Liver (tissue), 8 donors: ENCODE measurements at regions not wholly inside any gene's neighbourhood (a gene's known extent, or its start where the extent isn't known, plus 50 kb on each side); places are given as distances from the start of the nearest gene placed in this dataset.

Source experiments
- DNase-seq: peaks from one replicate; pipeline ENCODE4 v3.0.0-alpha.2; 2017; ENCODE audit warnings: low spot score
- H3K27ac ChIP-seq, 2 donors: one replicate each; pipeline ENCODE4 v1.7.0; 2013; ENCODE audit warnings: inconsistent platforms in 2 of 2, low read length in 2 of 2, control low read depth in 1 of 2, low read depth in 1 of 2, mild to moderate bottlenecking in 1 of 2
- H3K27me3 ChIP-seq, 4 donors: one replicate each; pipeline versions ENCODE4 v1.6.1 to v1.7.0; 2013; ENCODE audit warnings: low read length in 3 of 4, inconsistent platforms in 1 of 4, mild to moderate bottlenecking in 1 of 4, moderate library complexity in 1 of 4; ENCODE audit not compliant: control insufficient read depth in 4 of 4, insufficient read depth in 4 of 4
- H3K36me3 ChIP-seq, 4 donors: one replicate each; pipeline versions ENCODE4 v1.6.1 to v1.7.0; 2013; ENCODE audit warnings: low read length in 3 of 4, mild to moderate bottlenecking in 3 of 4, low read depth in 1 of 4, moderate library complexity in 1 of 4; ENCODE audit not compliant: control insufficient read depth in 4 of 4, insufficient read depth in 3 of 4
- H3K4me1 ChIP-seq, 4 donors: one replicate each; pipeline versions ENCODE4 v1.6.1 to v1.7.0; 2013; ENCODE audit warnings: low read length in 3 of 4, mild to moderate bottlenecking in 3 of 4, moderate library complexity in 1 of 4; ENCODE audit not compliant: control insufficient read depth in 4 of 4, insufficient read depth in 4 of 4
- H3K4me3 ChIP-seq, 3 donors: one replicate each; pipeline versions ENCODE4 v1.6.1 to v1.7.0; 2013; ENCODE audit warnings: low read length in 3 of 3, control low read depth in 1 of 3, low read depth in 1 of 3, mild to moderate bottlenecking in 1 of 3
- H3K9ac ChIP-seq, 2 donors: one replicate each; pipeline ENCODE4 v1.7.0; 2013; ENCODE audit warnings: low read length in 2 of 2, mild to moderate bottlenecking in 2 of 2, moderate library complexity in 2 of 2, control low read depth in 1 of 2, low read depth in 1 of 2
- H3K9me3 ChIP-seq, 4 donors: one replicate each; pipeline versions ENCODE4 v1.6.1 to v1.7.0; 2013; ENCODE audit warnings: low read length in 3 of 4; ENCODE audit not compliant: control insufficient read depth in 4 of 4
- ATF3 ChIP-seq: IDR thresholded peaks from 2 replicates; pipeline ENCODE4 v1.6.1; 2016; ENCODE audit warnings: antibody characterized with exemption
- CTCF ChIP-seq: fragments of 150-350 bp; IDR thresholded peaks from 2 replicates; pipeline ENCODE4 v1.5.1; 2017; ENCODE audit warnings: improper control_type of control experiment, low read depth, low read length; ENCODE audit not compliant: missing input control
- EGR1 ChIP-seq, 2 donors: IDR thresholded peaks; 2 replicates each; pipeline ENCODE4 v1.6.1; 2016 to 2018; ENCODE audit warnings: antibody characterized with exemption in 2 of 2, low read depth in 2 of 2
- FOXA1 ChIP-seq: IDR thresholded peaks from 2 replicates; pipeline ENCODE4 v1.6.1; 2016; ENCODE audit warnings: antibody characterized with exemption
- FOXA2 ChIP-seq: IDR thresholded peaks from 2 replicates; pipeline ENCODE4 v1.6.1; 2016; ENCODE audit warnings: antibody characterized with exemption
- GABPA ChIP-seq, 2 donors: IDR thresholded peaks in 1 of 2; conservative IDR thresholded peaks in 1 of 2; 2 replicates each; pipeline ENCODE4 v1.6.1; 2016; ENCODE audit warnings: antibody characterized with exemption in 2 of 2, mild to moderate bottlenecking in 1 of 2, moderate library complexity in 1 of 2
- HNF4A ChIP-seq, 2 donors: conservative IDR thresholded peaks; 2 replicates each; pipeline ENCODE4 v1.6.1; 2016; ENCODE audit warnings: antibody characterized with exemption in 2 of 2, mild to moderate bottlenecking in 2 of 2
- HNF4G ChIP-seq: IDR thresholded peaks from 2 replicates; pipeline ENCODE4 v1.6.1; 2016; ENCODE audit warnings: antibody characterized with exemption
- JUND ChIP-seq, 2 donors: IDR thresholded peaks; 2 replicates each; pipeline ENCODE4 v1.6.1; 2016; ENCODE audit warnings: antibody characterized with exemption in 2 of 2
- NR2F2 ChIP-seq: IDR thresholded peaks from 2 replicates; pipeline ENCODE4 v1.6.1; 2016; ENCODE audit warnings: antibody characterized with exemption
- RAD21 ChIP-seq, 2 donors: IDR thresholded peaks; 2 replicates each; pipeline ENCODE4 v1.6.1; 2016; ENCODE audit warnings: antibody characterized with exemption in 2 of 2, mild to moderate bottlenecking in 2 of 2
- REST ChIP-seq: IDR thresholded peaks from 2 replicates; pipeline ENCODE4 v1.6.1; 2016; ENCODE audit warnings: antibody characterized with exemption, mild to moderate bottlenecking
- RXRA ChIP-seq, 2 donors: IDR thresholded peaks; 2 replicates each; pipeline ENCODE4 v1.6.1; 2017 to 2018; ENCODE audit warnings: antibody characterized with exemption in 2 of 2, mild to moderate bottlenecking in 1 of 2
- YY1 ChIP-seq: IDR thresholded peaks from 2 replicates; pipeline ENCODE4 v1.6.1; 2016; ENCODE audit warnings: antibody characterized with exemption, mild to moderate bottlenecking
- ZBTB33 ChIP-seq: IDR thresholded peaks from 2 replicates; pipeline ENCODE4 v1.6.1; 2016; ENCODE audit warnings: antibody characterized with exemption
- WGBS: extraction: QIAGEN DNeasy Blood & Tissue Kit; methylation state at CpG from one replicate; pipeline ENCODE4 v1.1.7; 2013; 5-methylcytosine and 5-hydroxymethylcytosine counted together
- TF ChIP-seq, protein P1 (sequence below): IDR thresholded peaks from 2 replicates; pipeline ENCODE4 v1.6.1; 2016; ENCODE audit warnings: antibody characterized with exemption
- donor health status: healthy.
- donor health status: healthy.
- donor health status: healthy.
- donor health status: healthy.
- donor health status: healthy.

- no peak for TF ChIP-seq REST
- no peak for TF ChIP-seq HNF4A (conservative IDR thresholded peaks at IDR 0.05)
- no peak for TF ChIP-seq RXRA (IDR thresholded peaks at IDR 0.05)
- TF ChIP-seq RAD21 (IDR thresholded peaks at IDR 0.05), result no peak
- TF ChIP-seq CTCF, result no peak
- TF ChIP-seq GABPA (IDR thresholded peaks at IDR 0.05 in 1 of 2, conservative IDR thresholded peaks at IDR 0.05 in 1 of 2), result no peak
- no peak for TF ChIP-seq NR2F2
- no peak for TF ChIP-seq EGR1 (IDR thresholded peaks at IDR 0.05; ENCODE audit: low read depth in 2 of 2)
- no peak for TF ChIP-seq ZBTB33
- TF ChIP-seq, protein P1, sequence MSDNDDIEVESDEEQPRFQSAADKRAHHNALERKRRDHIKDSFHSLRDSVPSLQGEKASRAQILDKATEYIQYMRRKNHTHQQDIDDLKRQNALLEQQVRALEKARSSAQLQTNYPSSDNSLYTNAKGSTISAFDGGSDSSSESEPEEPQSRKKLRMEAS, result no peak
- TF ChIP-seq FOXA1, result no peak
- TF ChIP-seq HNF4G, result no peak
- no peak for TF ChIP-seq YY1
- TF ChIP-seq FOXA2, result no peak
- TF ChIP-seq ATF3, result no peak
- no peaks in the 10 kb centered on the region for H3K4me1 ChIP-seq
- no peaks in the 10 kb centered on the region for H3K36me3 ChIP-seq
- no peak overlapping the region for H3K27ac ChIP-seq
- 92% methylated on average over 2 of the region's 2 CpGs for WGBS
- no peak overlapping the region for H3K9ac ChIP-seq
- H3K4me3 ChIP-seq, result no peak overlapping the region
- H3K27me3 ChIP-seq, result no peaks in the 10 kb centered on the region
- no peak for DNase-seq
- H3K9me3 ChIP-seq, result no peaks in the 10 kb centered on the region
Measured at GRCh38 chr3:168813225-168813802, 717.6 kb upstream of the GOLIM4 start.

DNA sequence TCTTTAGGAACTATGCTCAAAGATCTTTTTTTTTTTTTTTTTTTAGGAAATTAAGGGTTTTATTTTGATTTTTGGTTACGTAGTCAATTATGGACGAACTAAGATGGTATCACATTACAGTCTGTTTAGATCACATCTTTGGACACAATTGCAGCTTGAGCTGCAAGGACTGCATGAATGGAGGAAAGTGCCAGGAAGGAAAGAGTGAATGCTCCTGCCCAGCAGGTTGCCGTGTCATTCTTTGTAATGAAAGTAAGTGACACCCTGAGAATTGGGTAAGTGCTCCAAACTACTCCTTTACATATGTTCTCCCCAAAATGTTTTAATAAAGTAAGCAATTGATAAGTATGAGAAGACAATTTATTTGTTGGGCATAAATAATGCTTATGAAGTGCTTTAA, 716.5 kb upstream of the GOLIM4 start:
- no peak for DNase-seq
- WGBS, result 79% methylated on average over 3 of the region's 3 CpGs
- no peaks in the 10 kb centered on the region for H3K4me1 ChIP-seq

More for the DNA sequence above, 716.5 kb upstream of the GOLIM4 start:
- TF ChIP-seq JUND (IDR thresholded peaks at IDR 0.05), result no peak
- TF ChIP-seq NR2F2, result no peak
- TF ChIP-seq, protein P1, result no peak
- H3K27me3 ChIP-seq, result no peaks in the 10 kb centered on the region
- no peak overlapping the region for H3K27ac ChIP-seq
- no peak overlapping the region for H3K9ac ChIP-seq
- no peak overlapping the region for H3K4me3 ChIP-seq
- no peaks in the 10 kb centered on the region for H3K36me3 ChIP-seq
- no peaks in the 10 kb centered on the region for H3K9me3 ChIP-seq
